Stimulated activated CD8-positive, alpha-beta memory T cell treated with anti-CD3 and anti-CD28 coated beads, Interleukin-4, amount 100 ng/mL, for 4 hours (primary cell): ENCODE measurements at regions not wholly inside any gene's neighbourhood (a gene's known extent, or its start where the extent isn't known, plus 50 kb on each side); places are given as distances from the start of the nearest gene placed in this dataset.
"Not testable (repeated sequence)": the region's sequence is repeated elsewhere in the genome, so short reads cannot be mapped to it uniquely, and the experiment has no call there.

Experiments used
- DNase-seq, 2 donors: peaks; one replicate each; pipeline ENCODE4 v3.0.0-alpha.2; 2020; ENCODE audit warnings: low read depth in 2 of 2, low spot score in 1 of 2

DNA sequence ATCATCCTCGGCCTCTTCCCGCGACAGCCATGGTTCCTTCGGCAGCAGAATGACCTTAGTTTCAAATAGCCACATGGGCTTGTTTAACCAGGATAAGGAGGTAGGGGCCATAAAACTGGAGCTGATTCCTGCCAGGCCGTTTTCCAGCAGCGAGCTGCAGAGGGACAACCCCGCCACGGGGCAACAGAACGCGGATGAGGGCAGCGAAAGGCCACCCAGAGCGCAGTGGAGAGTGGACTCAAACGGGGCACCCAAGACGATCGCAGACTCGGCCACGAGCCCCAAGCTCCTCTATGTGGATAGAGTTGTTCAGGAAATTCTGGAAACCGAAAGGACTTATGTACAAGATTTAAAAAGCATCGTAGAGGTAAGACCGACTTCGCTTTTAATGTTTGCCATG lies 131.8 kb upstream of the MTHFD1L start:
- no peak for DNase-seq

GRCh38 chr6:150734235-150734634 lies 131.3 kb upstream of the MTHFD1L start:
- DNase-seq = no peak

DNA sequence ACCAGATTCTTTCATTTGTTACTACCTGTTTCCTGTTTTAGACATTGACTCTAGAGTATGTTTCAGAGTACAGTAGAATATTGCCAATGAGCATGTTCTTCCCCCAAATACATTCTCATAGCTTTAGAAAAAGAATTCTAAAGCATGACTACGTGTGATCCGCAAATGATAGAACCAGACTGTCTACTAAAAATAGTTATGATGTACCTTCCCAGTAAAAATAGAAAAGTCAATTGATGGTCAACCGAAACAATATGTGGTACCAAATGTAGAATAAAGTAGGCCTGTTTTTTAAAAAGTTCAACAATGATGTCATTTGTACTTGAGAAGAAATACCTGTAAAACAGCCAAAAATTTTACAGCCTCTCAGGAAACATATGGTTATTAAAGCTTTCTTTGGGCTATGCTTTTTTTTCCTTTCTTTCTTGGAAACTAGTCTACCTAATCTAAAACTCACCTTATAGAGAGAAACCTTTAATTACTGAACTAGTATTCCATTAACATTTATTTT lies 130.1 kb upstream of the MTHFD1L start:
- no peak for DNase-seq

GRCh38 chr6:150738092-150738629 lies 127.3 kb upstream of the MTHFD1L start:
- no peak for DNase-seq

DNA sequence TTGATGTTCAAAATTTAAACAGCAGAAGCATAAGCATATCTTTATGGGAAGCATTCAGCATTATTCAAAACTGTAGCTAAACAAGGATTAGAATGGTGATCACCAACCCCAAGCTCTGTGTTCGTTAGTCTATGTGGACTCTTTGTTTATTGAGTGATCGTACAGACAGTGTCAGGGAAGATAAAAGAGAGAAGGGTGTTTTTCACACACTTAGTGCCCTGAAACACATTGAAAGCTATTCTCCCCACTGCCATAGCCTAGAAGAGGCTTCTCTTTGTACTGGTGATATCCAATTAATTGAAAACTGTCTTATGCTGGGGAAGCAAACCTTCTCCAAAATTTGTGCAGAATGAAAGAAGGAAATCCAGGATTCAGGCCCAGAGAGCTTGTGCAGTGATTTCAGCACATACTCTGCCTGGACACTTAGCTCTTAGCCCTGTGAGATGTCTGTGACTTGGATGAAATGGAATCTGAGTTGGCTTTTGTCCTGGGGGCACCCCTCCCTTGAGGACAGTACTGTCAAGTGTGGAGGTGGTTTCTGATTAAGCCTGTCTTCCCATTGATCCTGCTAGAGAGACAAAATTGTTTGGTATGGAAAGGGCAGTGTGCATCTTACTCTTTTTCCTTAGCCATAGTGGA lies 125.7 kb upstream of the MTHFD1L start:
- DNase-seq = no peak

DNA sequence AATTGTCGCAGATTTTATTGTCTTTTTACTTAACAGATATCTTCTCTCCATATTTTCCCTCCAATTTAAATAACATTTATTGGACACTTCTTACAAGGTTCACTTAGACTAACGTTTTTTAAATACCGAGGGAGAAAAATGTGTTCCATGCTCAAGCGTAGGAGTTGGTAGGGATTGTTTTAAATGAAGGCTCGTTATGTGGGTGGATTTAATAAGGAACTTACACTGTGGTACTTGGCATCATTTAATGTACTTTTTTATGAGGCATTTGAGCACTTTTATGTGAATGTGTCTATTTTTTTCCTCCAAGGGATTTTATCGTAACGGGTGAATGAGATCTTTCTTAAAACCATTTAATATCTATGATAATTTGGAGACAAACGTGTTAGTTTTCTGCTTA lies 125.0 kb upstream of the MTHFD1L start:
- DNase-seq = no peak

GRCh38 chr6:150741633-150742200 lies 123.8 kb upstream of the MTHFD1L start:
- DNase-seq = no peak

- DNase-seq = no peak
Observed at GRCh38 chr6:150744522-150745260, 120.8 kb upstream of the MTHFD1L start.

GRCh38 chr6:150745896-150746295 lies 119.6 kb upstream of the MTHFD1L start:
- no peak for DNase-seq

DNA sequence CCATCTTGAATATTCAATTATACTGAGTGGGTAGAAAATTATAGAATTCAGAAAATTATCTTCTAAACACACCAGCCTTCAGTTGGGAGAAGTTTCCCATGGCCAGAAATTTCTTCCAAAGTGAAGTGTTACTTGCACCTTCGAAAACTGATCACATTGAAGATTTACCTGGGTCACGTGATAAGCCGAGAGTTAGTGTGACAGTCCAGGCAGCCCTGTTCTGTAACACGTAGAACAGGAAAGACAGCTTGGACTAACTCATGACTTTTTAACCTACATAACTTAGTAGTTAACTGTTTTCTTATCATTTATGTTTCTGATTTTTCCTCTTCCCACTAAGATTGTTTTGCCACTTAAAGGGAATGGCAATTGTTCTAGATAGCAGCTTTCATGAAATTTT lies 118.3 kb upstream of the MTHFD1L start:
- DNase-seq = no peak

DNA sequence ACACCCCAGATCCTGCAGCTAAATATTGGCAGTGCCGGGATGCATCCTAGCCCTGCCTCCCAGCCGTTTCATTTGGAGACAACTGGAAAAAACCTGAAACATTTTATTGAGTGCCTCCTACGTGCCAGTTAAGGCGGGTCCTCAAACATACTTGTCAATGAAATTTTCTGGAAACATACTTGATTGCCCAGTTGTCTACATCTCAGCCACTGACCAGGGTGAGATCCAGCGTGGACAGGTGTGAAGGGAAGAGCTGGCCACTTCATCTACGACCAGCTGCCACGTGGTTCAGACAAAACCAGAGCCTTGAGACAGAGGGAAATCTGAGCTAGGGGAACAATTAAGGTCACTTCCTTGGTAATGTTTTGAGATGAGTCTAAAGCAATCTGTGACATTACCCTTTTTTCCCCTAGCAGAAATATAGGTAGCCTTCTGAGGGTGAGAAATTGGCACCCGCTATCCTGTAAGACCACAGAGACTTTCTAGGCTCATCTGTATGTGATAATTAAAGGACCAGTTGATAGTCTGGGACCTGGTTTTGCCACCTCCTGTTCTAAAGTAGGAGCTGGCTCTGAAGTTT lies 116.3 kb upstream of the MTHFD1L start:
- no peak for DNase-seq

DNA sequence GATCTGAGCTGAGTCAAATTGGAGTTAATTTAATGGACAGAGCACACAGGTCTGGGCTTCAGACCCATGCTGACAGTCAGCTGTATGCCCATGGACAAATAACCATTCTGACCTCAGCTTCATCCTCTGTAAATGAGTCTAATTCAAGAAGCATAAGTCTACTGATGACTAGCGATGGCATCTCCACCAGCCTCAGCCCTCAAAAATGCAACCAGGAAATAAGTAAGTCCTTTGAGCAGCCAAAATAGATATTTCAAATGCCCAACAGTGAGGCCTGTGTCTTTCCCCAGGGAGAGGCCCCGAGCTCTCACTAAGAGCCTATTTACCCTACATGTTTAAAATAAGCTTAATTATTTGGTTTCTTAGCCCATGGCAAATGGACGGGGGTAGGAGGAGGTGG lies 114.2 kb upstream of the MTHFD1L start:
- DNase-seq = no peak

GRCh38 chr6:150752409-150752808 lies 113.1 kb upstream of the MTHFD1L start:
- no peak for DNase-seq

- no peak for DNase-seq
Observed at GRCh38 chr6:150753371-150754064, 112.0 kb upstream of the MTHFD1L start.

GRCh38 chr6:150755042-150755441 lies 110.5 kb upstream of the MTHFD1L start:
- no peak for DNase-seq

- no peak for DNase-seq
Observed at GRCh38 chr6:150755524-150755923, 110.0 kb upstream of the MTHFD1L start.

- no peak for DNase-seq
Observed at GRCh38 chr6:150756173-150756572, 109.3 kb upstream of the MTHFD1L start.

DNA sequence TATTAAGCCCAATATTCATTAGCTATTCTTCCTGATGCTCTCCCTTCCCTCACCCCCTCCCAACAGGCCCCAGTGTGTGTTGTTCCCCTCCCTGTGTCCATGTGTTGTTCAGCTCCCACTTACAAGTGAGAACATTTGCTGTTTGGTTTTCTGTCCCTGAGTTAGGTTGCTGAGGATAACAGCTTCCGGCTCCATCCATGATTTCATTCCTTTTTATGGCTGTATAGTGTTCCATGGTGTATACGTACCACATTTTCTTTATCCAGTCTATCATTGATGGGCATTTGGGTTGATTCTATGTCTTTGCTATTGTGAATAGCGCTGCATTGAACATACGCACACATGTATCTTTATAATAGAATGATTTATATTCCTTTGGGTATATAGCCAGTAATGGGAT lies 107.7 kb upstream of the MTHFD1L start:
- DNase-seq = not testable (repeated sequence)

DNA sequence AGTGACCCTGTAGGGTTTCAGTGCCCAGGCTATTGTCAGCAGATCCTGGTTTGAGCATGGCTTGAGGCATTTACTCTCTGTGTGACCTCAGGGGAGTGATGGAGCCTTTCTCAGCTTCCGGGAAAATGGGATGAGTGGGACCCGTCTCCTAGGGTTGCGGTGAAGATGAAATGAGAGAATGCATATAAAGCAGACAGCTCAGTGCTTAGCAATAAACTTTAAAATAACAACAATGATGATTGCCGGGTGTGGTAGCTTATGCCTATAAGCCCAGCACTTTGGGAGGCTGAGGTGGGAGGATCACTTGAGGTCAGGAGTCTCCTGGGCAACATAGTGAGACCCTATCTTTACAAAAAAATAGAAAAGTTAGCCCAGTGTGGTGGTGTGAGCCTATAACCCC lies 106.0 kb upstream of the MTHFD1L start:
- no peak for DNase-seq

- no peak for DNase-seq
Observed at GRCh38 chr6:150761771-150762170, 103.7 kb upstream of the MTHFD1L start.
